DMS114 treated with DMSO at 0.1 percent for 48 hours (cell line): ENCODE measurements at regions not wholly inside any gene's neighbourhood (a gene's known extent, or its start where the extent isn't known, plus 50 kb on each side); places are given as distances from the start of the nearest gene placed in this dataset.
A peak's percentile ranks its signal among the peaks of the same experiment; 100 is the strongest.
"Not testable (repeated sequence)": the region's sequence is repeated elsewhere in the genome, so short reads cannot be mapped to it uniquely, and the experiment has no call there.

Experiments used
- DNase-seq: peaks from one replicate; lab custom pipeline; 2025; ENCODE audit not compliant: unreplicated experiment; lab: John Stamatoyannopoulos, UW

DNA sequence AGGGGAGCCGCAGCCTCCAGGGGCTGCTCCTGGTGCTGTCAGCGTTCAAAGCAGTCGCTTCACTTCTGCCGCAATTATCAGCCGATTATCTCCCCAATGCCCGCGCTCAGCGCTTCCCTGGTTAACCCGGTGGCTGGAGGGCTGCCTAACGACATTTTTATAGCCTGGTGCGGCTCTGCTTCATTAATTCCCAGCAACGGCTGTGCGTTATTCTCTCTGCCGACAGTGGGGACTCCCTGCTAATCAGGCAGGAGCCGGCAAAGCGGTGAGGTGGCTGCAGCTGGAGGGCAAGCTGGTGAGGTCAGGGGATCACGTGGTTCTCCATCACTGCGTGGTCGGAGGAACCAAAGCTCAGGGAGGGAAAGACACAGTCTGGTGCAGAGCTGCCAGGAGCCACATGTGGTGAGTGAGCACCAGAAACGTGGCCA lies 62.9 kb downstream of the GLRX5 start:
- DNase-seq: no peak

DNA sequence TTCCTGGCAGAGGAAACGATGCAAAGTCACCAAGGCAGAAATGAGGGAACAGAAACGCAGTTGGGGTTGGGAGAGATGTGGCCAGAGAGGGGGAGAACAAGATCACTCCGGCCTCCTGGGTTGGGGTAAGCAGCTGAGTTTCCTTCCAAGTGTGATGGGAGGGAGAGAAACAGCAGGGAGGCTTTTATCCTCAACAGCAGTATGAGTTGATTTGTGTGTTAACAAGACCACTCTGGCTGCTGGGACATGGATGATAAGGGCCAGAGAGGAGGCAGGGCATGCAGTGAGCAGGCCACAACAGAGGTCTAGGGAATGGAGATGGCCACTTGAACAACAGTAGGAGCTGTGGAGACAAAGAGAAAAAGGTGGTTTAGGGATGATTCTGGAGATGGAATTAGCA lies 66.8 kb downstream of the GLRX5 start:
- no peak for DNase-seq

DNA sequence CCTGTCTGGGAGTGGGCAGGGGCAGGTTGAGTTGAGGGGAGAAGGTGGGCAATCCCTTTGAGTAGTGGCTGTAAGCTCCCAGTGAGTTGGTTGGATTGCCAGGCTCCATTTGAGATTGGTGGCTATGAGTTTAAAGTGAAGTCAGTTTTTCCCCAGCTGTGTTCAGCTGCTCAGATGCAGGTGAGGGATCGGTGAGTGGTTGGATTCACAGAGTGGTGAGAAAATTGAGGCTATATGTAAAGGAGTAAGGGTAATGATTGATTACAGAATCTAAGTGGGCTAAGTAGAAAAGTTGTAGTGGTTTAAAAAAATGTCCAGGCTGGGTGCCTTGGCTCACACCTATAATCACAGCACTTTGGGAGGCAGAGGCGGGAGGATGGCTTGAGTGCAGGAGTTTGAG lies 68.6 kb downstream of the GLRX5 start:
- DNase-seq: no peak

DNA sequence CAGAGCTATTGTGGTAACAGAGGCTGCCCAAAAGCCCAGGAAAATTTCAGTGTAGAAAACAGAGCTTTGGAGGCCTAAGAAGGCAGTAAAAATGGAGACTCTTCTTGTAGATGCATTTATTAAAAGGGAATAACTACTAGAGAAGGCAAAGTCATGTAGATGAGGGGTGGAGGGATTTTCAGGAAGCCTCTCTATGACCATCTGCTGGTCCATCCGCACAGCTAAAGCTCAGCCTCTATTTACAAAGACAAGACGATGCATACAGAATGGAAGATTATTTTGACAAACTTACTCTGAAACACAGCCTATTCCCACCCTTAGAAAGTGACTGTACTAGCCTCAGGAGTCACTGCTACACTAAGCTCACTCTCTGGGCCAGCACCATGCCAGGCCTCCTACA lies 71.4 kb downstream of the GLRX5 start:
- DNase-seq: no peak

DNA sequence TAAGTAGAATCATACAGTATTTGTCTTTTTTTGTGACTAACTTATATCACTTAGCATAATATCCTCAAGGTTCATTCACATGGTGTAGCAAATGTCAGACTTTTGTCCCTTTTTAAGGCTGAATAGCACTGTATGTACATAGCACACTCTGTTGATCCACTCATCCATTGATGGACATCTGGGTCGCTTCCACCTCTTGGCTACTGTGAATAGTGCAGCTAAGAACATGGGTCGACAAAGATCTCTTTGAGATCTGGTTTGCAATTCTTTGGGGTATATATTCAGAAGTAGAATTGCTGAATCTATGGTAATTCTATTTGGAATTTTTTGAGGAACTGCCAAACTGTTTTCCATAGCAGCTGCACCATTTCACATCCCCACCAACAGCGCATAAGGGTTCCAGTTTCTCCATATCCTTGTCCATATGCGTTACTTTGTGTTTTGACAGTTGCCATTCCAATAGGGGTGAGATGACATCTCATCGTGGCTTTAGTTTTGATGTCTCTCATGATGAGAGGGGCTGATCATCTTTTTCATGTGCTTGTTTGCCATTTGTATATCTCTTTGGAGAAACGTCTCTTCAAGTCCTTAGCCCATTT lies 73.9 kb downstream of the GLRX5 start:
- no peak for DNase-seq

DNA sequence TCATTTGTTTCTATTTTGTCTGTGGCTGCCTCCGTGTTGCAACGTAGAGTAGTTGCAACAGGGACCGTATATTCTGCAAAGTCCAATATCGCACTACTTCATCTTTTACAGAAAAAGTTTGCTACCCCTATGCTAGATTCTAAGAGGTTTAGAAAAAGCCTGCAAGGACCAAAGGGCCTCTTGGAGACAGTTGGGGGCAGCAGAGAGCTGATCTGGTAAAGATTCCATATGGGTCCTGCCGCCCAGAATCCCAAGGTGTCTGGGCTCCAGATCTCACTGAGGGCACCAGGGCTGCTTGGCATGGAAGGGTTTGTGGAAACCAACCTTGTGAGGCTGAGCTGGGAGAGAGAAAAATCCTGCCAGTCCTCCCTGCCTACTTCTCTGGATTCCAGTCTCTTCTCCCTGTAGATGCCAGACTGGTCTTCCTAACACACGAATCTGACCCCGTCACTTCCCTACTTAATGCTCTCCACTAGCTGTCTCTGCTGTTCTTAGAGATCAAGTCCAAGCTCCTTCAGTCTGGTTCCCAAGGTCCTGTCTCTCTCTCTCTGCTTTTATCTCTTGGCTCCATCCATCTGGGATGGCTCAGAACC lies 74.6 kb downstream of the GLRX5 start:
- peak; percentile 11 for DNase-seq

DNA sequence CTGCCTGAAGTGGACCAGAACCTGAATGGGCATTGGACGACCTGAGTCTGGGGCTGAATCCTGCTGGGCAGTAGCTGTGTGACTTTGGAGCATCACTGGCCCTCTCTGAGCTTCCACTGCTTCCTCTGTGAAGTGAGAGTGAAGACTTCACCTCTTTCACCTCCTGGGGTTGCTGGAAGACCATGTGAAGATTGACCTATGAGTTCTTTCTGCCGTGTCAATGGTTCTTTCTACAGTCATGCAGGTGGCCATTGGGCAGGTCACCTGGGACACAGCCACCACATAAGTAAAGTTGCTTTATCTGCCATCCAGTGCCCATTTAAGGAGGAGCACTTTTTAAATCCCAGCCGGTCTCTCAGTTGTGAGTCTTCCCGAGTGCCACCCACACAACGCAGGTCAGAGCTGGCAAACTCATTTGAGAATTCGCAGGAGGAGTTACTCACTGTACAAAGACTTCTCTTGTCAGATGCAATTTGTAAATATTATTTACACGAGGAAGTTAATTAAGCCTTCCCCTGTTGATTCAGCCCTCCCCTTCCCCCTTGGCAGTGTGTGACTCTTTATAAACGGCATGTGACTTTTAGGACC lies 74.8 kb upstream of the TCL1B start:
- no peak for DNase-seq

DNA sequence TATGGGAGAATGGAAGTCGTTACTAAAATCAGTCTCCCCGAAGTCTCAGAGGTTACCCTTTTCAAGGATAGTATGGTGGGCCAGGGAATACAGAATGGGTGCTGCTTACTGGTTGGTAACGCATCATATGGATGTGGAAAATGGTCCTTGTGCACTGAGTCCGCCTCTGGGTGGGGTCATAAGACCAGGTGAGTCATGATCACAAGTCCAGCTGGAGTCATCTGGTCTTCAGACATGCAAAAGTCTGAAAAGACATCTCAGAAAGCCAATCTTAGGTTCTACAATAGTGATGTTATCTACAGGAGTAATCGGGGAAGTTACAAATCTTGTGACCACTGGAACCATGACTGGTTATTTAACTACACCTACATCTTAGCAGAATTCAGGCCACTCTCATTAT lies 71.9 kb upstream of the TCL1B start:
- no peak for DNase-seq

DNA sequence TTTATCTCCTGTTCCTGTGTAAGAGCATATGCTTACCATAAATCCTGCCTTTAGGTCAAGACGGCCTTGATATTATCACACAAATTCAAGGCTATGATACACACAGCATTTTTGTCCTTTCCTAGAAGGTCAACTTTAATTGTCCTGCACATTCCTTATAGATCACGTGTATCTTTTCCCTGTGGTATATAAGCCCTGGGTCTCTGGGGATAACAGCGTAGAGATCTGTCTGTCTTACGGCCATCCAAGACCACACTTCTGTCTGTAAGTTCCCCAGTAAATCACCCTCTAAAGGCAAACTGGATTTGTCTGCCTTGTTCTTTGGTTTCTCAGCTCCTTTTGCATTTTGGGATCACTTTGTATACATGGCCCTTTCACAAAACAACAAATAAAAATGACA lies 69.5 kb upstream of the TCL1B start:
- no peak for DNase-seq

DNA sequence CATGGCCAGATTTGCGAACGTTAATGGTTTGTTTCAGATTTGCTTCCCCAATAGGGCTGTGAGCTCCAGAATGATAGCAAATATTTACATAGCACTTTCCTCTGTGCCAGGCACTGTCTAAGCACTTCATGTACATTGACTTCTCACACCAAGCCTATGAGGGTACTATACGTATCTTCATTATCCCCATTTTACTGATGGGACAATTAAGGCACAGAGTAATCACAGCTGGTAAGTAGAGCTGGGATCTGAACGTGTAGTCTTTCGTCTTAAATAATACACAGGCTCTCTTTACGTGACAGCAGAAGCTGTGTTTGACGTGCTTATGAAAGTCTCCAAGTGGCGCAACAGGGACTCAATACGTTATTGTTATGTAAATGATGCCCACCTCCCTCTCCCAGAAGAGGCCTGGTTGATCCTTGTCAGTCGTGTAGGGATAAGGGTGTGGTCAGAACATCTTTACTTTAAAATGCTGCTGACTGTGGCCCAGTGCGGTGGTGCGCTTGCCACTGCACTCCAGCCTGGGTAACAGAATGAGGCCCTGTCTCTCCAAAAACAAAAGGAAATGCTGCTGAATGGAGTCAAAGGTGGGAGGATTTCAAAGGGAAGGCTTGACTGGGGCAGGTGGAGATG lies 66.3 kb upstream of the TCL1B start:
- DNase-seq: no peak

DNA sequence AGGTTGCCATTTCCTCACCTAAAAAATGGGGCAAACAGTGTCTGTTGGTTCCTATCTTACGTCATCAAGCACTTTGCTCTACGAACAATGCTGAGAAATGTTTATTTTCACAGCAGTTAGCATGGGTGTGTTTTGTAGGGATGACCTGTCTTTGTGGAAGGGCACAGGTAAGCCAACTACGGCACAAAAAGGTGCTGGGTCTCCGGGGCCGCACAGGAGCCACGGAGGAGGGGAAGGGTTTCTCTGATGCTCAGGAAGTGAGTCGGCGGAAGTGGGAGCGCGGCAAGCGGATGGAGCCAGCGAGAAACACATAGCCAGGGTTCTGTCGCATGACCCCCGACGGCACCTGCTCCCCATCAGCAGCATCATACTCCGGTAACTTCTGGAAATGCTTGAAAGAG lies 65.6 kb upstream of the TCL1B start:
- no peak for DNase-seq

DNA sequence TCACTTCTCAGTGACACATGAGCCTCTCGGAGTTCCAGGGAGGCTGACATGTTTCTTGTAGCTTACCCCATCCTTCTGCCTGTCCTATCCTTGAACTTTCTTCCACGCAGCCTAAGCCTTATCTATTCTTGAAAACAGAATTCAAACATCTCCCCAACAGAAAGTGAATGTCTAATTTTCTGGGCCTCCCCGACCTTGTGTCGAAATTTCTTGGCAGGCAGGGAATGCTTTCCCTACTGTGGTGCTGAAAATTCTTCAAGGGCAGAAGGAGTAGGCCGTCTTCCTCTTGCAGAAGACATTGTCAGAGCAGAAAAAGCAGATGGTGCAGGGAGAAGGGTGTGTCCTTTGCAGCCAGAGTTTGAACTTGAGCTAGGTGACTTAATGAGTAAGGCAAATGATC lies 63.0 kb upstream of the TCL1B start:
- no peak for DNase-seq

DNA sequence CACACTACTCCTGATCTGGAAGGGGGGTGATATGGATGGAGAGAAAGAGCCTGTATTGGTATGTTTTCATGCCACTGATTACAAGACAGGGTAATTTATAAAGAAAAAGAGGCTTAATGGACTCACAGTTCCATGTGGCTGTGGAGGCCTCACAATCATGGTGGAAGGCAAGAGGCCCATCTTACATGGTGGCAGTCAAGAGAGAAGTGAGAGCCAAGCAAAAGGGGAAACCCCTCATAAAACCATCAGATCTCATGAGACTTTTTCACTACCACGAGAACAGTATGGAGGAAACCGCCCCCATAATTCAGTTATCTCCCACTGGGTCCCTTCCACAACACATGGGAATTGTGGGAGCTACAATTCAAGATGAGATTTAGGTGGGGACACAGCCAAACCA lies 60.5 kb upstream of the TCL1B start:
- DNase-seq: not testable (repeated sequence)

DNA sequence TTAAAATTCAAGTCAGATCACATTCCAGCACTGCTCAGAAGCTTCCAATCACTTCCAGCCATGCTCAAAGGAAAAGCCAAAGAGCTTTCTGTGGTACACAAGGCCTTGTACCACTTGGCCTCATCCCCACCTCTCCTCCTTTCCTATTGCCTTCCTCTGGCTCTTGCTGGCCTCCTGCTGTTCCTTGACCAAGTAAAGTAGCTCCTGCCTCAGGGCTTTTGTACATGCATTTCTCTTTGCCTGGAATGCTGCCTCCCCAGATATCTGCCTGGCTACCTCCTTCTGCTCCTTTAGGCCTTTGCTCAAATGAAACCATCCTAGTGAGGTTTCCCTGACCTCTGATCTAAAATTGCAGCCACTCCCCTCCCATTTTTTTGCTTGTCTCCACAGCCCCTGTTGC lies 51.2 kb upstream of the TCL1B start:
- no peak for DNase-seq
